Tibial nerve (tissue), 4 donors: ENCODE measurements at regions not wholly inside any gene's neighbourhood (a gene's known extent, or its start where the extent isn't known, plus 50 kb on each side); places are given as distances from the start of the nearest gene placed in this dataset.

Experiments
- DNase-seq, 2 donors: peaks; one replicate each; pipeline ENCODE4 v3.0.0-alpha.2; 2019; ENCODE audit warnings: low spot score in 2 of 2
- H3K27ac ChIP-seq, 4 donors: fragments of 200-600 bp; sonication (generic) in 3 of 4; one replicate each; pipeline ENCODE4 v1.5.1; 2017 to 2019; ENCODE audit warnings: mild to moderate bottlenecking in 1 of 4
- H3K27me3 ChIP-seq, 2 donors: fragments of 200-600 bp; sonication (generic) in 1 of 2; one replicate each; pipeline versions ENCODE4 v1.5.1 to v1.6.0; 2017 to 2019
- H3K36me3 ChIP-seq, 3 donors: fragments of 200-600 bp; sonication (generic); one replicate each; pipeline ENCODE4 v1.5.1; 2018 to 2019
- H3K4me1 ChIP-seq, 4 donors: fragments of 200-600 bp; sonication (generic) in 3 of 4; one replicate each; pipeline ENCODE4 v1.5.1; 2017 to 2019
- H3K4me3 ChIP-seq, 4 donors: fragments of 200-600 bp; sonication (generic) in 3 of 4; one replicate each; pipeline ENCODE4 v1.5.1; 2017 to 2019; ENCODE audit warnings: mild to moderate bottlenecking in 1 of 4, moderate library complexity in 1 of 4
- H3K9me3 ChIP-seq, 4 donors: fragments of 200-600 bp; sonication (generic) in 3 of 4; one replicate each; pipeline ENCODE4 v1.5.1; 2017 to 2019
- CTCF ChIP-seq, 5 experiments: fragments of 200-600 bp in 3 of 5; fragments of 450-650 bp in 2 of 5; sonication (generic) in 3 of 5; IDR thresholded peaks; one replicate each; pipeline ENCODE4 v1.5.1; 2016 to 2019; ENCODE audit warnings: antibody characterized with exemption in 5 of 5, mild to moderate bottlenecking in 3 of 5, moderate library complexity in 2 of 5
- EP300 ChIP-seq, 2 donors: sonication (generic); formaldehyde crosslinking; IDR thresholded peaks; one replicate each; pipeline ENCODE4 v1.6.1; 2017; ENCODE audit warnings: antibody characterized with exemption in 2 of 2, mild to moderate bottlenecking in 1 of 2
- POLR2A ChIP-seq, 2 donors: fragments of 450-650 bp; IDR thresholded peaks; one replicate each; pipeline ENCODE4 v1.6.1; 2017; ENCODE audit warnings: antibody characterized with exemption in 2 of 2, mild to moderate bottlenecking in 2 of 2, moderate library complexity in 2 of 2
- WGBS, 2 donors: methylation state at CpG; one replicate each; pipeline ENCODE4 v1.1.5; 2018; 5-methylcytosine and 5-hydroxymethylcytosine counted together

GRCh38 chr18:27871726-27872125 is 305.2 kb downstream of the CDH2 start:
- H3K4me1 ChIP-seq: no peaks in the 10 kb centered on the region
- TF ChIP-seq EP300 (IDR thresholded peaks at IDR 0.05) (no peak), POLR2A (IDR thresholded peaks at IDR 0.05) (no peak), CTCF (IDR thresholded peaks at IDR 0.05) (no peak)
- H3K27me3 ChIP-seq: no peaks in the 10 kb centered on the region
- no peaks in the 10 kb centered on the region for H3K36me3 ChIP-seq
- no peak for DNase-seq
- peaks cover 0 to 4% (median 0%) of the 10 kb centered on the region in 4 donors for H3K9me3 ChIP-seq
- H3K4me3 ChIP-seq: no peak overlapping the region
- no peak overlapping the region for H3K27ac ChIP-seq
- 71 to 73% methylated on average over 5 of the region's 5 CpGs for WGBS, 2 donors

GRCh38 chr18:27869735-27870134 is 307.2 kb downstream of the CDH2 start:
- WGBS, 2 donors: 55 to 57% methylated on average over 4 of the region's 4 CpGs
- TF ChIP-seq CTCF (IDR thresholded peaks at IDR 0.05) (no peak), POLR2A (IDR thresholded peaks at IDR 0.05) (no peak), EP300 (IDR thresholded peaks at IDR 0.05) (no peak)
- no peak for DNase-seq
- H3K27me3 ChIP-seq: no peaks in the 10 kb centered on the region
- no peaks in the 10 kb centered on the region for H3K36me3 ChIP-seq
- H3K27ac ChIP-seq: no peak overlapping the region
- H3K4me3 ChIP-seq: no peak overlapping the region
- H3K9me3 ChIP-seq: peaks cover 0 to 4% (median 0%) of the 10 kb centered on the region in 4 donors
- H3K4me1 ChIP-seq: no peaks in the 10 kb centered on the region

- Histone ChIP-seq H3K36me3 (no peaks in the 10 kb centered on the region), H3K27me3 (no peaks in the 10 kb centered on the region), H3K4me1 (no peaks in the 10 kb centered on the region), H3K4me3 (no peak overlapping the region), H3K27ac (no peak overlapping the region), H3K9me3 (peaks cover 0 to 4% (median 0%) of the 10 kb centered on the region in 4 donors)
- TF ChIP-seq EP300 (IDR thresholded peaks at IDR 0.05): no peak
- whole genome bisulfite sequencing, 2 donors: 94 to 95% methylated on average over 1 of the region's 1 CpG
- no peak for DNase-seq
These were observed 311.5 kb downstream of the CDH2 start for GRCh38 chr18:27865431-27865830.

GRCh38 chr18:27863780-27864430 is 313.0 kb downstream of the CDH2 start:
- H3K4me3 ChIP-seq: no peak overlapping the region
- H3K27ac ChIP-seq: no peak overlapping the region
- H3K9me3 ChIP-seq: peaks cover 0 to 4% (median 0%) of the 10 kb centered on the region in 4 donors
- no peaks in the 10 kb centered on the region for H3K27me3 ChIP-seq
- H3K4me1 ChIP-seq: no peaks in the 10 kb centered on the region
- DNase-seq: no peak
- TF ChIP-seq POLR2A (IDR thresholded peaks at IDR 0.05): no peak
- no peak for TF ChIP-seq EP300 (IDR thresholded peaks at IDR 0.05)
- TF ChIP-seq CTCF (IDR thresholded peaks at IDR 0.05): no peak
- H3K36me3 ChIP-seq: no peaks in the 10 kb centered on the region
- 52 to 61% methylated on average over 4 of the region's 4 CpGs for WGBS, 2 donors

- TF ChIP-seq POLR2A (IDR thresholded peaks at IDR 0.05) (no peak), CTCF (IDR thresholded peaks at IDR 0.05) (no peak), EP300 (IDR thresholded peaks at IDR 0.05) (no peak)
- no peaks in the 10 kb centered on the region for H3K4me1 ChIP-seq
- WGBS, 2 donors: 87% methylated on average over 7 of the region's 7 CpGs
- no peaks in the 10 kb centered on the region for H3K9me3 ChIP-seq
- no peak overlapping the region for H3K27ac ChIP-seq
- no peak for DNase-seq
- no peaks in the 10 kb centered on the region for H3K36me3 ChIP-seq
- H3K27me3 ChIP-seq: no peaks in the 10 kb centered on the region
- no peak overlapping the region for H3K4me3 ChIP-seq
These were observed 314.8 kb downstream of the CDH2 start for GRCh38 chr18:27862041-27862682.
